CD4-positive, alpha-beta T cell (primary cell): ENCODE measurements at regions not wholly inside any gene's neighbourhood (a gene's known extent, or its start where the extent isn't known, plus 50 kb on each side); places are given as distances from the start of the nearest gene placed in this dataset.

Source experiments
- ATAC-seq: fragments of 200-7000 bp; cut with Tn5 transposase; one replicate; pipeline ENCODE4 v1.10.0; 2022; ENCODE audit warnings: mild to moderate bottlenecking; ENCODE audit not compliant: poor library complexity
- CTCF ChIA-PET: fragments of 350-600 bp; sonication (Branson Sonifier 250); formaldehyde crosslinking; loops from one replicate; lab custom pipeline; 2021; ENCODE audit warnings: antibody characterized with exemption, inconsistent platforms; lab: Charles Lee
- POLR2A ChIA-PET: fragments of 350-600 bp; sonication (Branson Sonifier 250); formaldehyde crosslinking; loops from one replicate; lab custom pipeline; 2021; ENCODE audit warnings: antibody characterized with exemption, inconsistent platforms; lab: Charles Lee
- DNase-seq, 14 experiments: peaks; one replicate each; pipeline ENCODE4 v3.0.0-alpha.2; 2013 to 2020; ENCODE audit warnings: mixed read lengths in 2 of 14
- H3K27ac ChIP-seq, 2 donors: one replicate each; pipeline versions ENCODE4 v1.5.1 to v1.7.0; 2013; ENCODE audit warnings: low read length in 2 of 2, low read depth in 1 of 2, mild to moderate bottlenecking in 1 of 2
- H3K27me3 ChIP-seq, 2 experiments: 1 replicate in 1 of 2; 2 replicates in 1 of 2; pipeline versions ENCODE4 v1.6.1 to v1.7.0; 2013; ENCODE audit warnings: low read length in 2 of 2, control low read depth in 1 of 2, mild to moderate bottlenecking in 1 of 2, moderate library complexity in 1 of 2; ENCODE audit not compliant: insufficient read depth in 2 of 2, control insufficient read depth in 1 of 2
- H3K36me3 ChIP-seq: one replicate; pipeline ENCODE4 v1.6.1; 2013; ENCODE audit warnings: low read length, control low read depth; ENCODE audit not compliant: insufficient read depth
- H3K4me1 ChIP-seq: one replicate; pipeline ENCODE4 v1.6.1; 2013; ENCODE audit warnings: low read length, control low read depth; ENCODE audit not compliant: insufficient read depth
- H3K4me3 ChIP-seq: one replicate; pipeline ENCODE4 v1.5.1; 2013; ENCODE audit warnings: mild to moderate bottlenecking, low read length, moderate library complexity
- H3K9me3 ChIP-seq, 2 experiments: 1 replicate in 1 of 2; 2 replicates in 1 of 2; pipeline versions ENCODE4 v1.6.1 to v1.7.0; 2013; ENCODE audit warnings: low read length in 2 of 2, mild to moderate bottlenecking in 2 of 2, control low read depth in 1 of 2, moderate library complexity in 1 of 2; ENCODE audit not compliant: control insufficient read depth in 1 of 2, insufficient read depth in 1 of 2
- H3K27ac Mint-ChIP-seq: one replicate; pipeline ENCODE4 v1.8.0; 2020; ENCODE audit warnings: mixed read lengths
- H3K27me3 Mint-ChIP-seq: one replicate; pipeline ENCODE4 v1.8.0; 2021; ENCODE audit warnings: mixed read lengths
- H3K36me3 Mint-ChIP-seq: one replicate; pipeline ENCODE4 v1.8.0; 2021; ENCODE audit warnings: low read depth, mixed read lengths
- H3K4me1 Mint-ChIP-seq: one replicate; pipeline ENCODE4 v1.8.0; 2021; ENCODE audit warnings: low read depth, mixed read lengths
- H3K4me3 Mint-ChIP-seq: one replicate; pipeline ENCODE4 v1.8.0; 2020; ENCODE audit warnings: mild to moderate bottlenecking, mixed read lengths
- H3K9me3 Mint-ChIP-seq: one replicate; pipeline ENCODE4 v1.8.0; 2020; ENCODE audit warnings: mixed read lengths
- intact Hi-C, 2 experiments: fragments of 100-400 bp; cut with DNase I in 1 of 2; cut with micrococcal nuclease in 1 of 2; formaldehyde crosslinking; loops; one replicate each; pipeline versions ENCODE4 v1.15.1 to v1.9.0; 2023 to 2025; cut with DNase I, micrococcal nuclease
- TF ChIP-seq, protein P1 (sequence below): fragments of 200-600 bp; IDR thresholded peaks from one replicate; pipeline ENCODE4 v1.8.0; 2022; ENCODE audit warnings: antibody characterized with exemption, mild to moderate bottlenecking

DNA sequence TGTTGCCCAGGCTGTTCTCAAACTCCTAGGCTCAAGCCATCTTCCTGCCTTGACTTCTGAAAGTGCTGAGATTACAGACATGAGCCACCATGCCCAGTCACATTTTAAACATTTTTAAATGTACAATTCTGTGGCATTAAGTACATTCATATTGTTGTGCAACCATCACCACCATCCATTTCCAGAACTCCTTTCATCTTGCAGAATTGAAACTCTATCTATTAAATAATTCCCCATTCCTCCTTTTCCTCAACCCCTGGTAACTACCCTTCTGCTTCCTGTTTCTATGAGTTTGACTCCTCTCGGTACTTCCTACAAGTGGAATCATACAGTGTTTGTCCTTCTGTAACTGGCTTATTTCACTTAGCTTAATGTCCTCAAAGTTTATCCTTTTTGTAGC lies 103.8 kb upstream of the NAA20 start:
- TF ChIP-seq, protein P1, sequence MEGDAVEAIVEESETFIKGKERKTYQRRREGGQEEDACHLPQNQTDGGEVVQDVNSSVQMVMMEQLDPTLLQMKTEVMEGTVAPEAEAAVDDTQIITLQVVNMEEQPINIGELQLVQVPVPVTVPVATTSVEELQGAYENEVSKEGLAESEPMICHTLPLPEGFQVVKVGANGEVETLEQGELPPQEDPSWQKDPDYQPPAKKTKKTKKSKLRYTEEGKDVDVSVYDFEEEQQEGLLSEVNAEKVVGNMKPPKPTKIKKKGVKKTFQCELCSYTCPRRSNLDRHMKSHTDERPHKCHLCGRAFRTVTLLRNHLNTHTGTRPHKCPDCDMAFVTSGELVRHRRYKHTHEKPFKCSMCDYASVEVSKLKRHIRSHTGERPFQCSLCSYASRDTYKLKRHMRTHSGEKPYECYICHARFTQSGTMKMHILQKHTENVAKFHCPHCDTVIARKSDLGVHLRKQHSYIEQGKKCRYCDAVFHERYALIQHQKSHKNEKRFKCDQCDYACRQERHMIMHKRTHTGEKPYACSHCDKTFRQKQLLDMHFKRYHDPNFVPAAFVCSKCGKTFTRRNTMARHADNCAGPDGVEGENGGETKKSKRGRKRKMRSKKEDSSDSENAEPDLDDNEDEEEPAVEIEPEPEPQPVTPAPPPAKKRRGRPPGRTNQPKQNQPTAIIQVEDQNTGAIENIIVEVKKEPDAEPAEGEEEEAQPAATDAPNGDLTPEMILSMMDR: no peak
- no peak overlapping the region for H3K4me3 Mint-ChIP-seq
- H3K36me3 Mint-ChIP-seq: no peaks in the 10 kb centered on the region
- intact Hi-C loops: no loop called here
- no peak overlapping the region for H3K27ac ChIP-seq
- H3K4me1 ChIP-seq: no peaks in the 10 kb centered on the region
- H3K4me1 Mint-ChIP-seq: no peaks in the 10 kb centered on the region
- no peaks in the 10 kb centered on the region for H3K36me3 ChIP-seq
- POLR2A ChIA-PET: no interaction called here
- no peak overlapping the region for H3K27ac Mint-ChIP-seq
- peaks cover 0 to 3% of the 10 kb centered on the region in 2 experiments for H3K27me3 ChIP-seq
- ATAC-seq (no peak), DNase-seq (peak in 1 of 14 experiments; percentile 21)
- no peaks in the 10 kb centered on the region for H3K9me3 Mint-ChIP-seq
- H3K27me3 Mint-ChIP-seq: peaks cover 6% of the 10 kb centered on the region
- no peak overlapping the region for H3K4me3 ChIP-seq
- CTCF ChIA-PET: no interaction called here
- no peaks in the 10 kb centered on the region for H3K9me3 ChIP-seq

DNA sequence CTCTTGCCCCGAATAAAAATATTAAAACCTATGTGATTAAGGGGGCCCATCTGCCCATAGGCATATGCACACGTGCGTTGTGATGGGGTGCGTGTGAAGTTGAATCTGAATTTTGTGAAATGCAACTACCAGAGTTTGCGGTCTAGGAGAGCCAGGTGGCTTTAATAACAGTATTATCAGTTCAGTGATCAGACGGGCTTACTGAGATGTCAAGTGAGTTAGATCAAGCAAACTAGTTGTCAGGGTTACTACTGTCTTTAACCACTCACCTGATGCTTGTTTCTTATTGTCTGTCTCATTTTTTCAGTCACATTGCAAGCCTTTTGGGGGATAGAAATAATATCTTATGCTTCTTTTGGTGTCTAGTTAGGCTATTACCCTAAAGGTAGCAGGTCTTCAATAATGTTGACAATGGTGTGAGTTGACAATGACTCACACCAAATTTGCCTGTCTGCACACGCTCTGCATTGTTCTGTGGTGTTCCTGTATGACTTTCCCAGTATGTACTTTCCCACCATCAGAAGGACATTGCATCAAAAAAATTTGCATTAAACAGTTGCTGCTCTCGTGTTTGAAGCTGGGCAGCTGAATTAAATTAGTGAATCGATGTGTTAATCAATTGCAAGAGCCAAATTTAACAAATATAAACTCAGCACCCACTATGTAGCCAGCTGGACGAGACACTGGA lies 103.1 kb upstream of the NAA20 start:
- CTCF ChIA-PET: no interaction called here
- Histone ChIP-seq H3K4me1 (no peaks in the 10 kb centered on the region), H3K9me3 (no peaks in the 10 kb centered on the region), H3K27ac (no peak overlapping the region), H3K36me3 (no peaks in the 10 kb centered on the region), H3K27me3 (peaks cover 0 to 3% of the 10 kb centered on the region in 2 experiments), H3K4me3 (no peak overlapping the region)
- Mint-ChIP-seq H3K4me3 (no peak overlapping the region), H3K36me3 (no peaks in the 10 kb centered on the region), H3K27ac (no peak overlapping the region), H3K4me1 (no peaks in the 10 kb centered on the region), H3K9me3 (no peaks in the 10 kb centered on the region), H3K27me3 (peaks cover 6% of the 10 kb centered on the region)
- intact Hi-C loops: no loop called here
- TF ChIP-seq, protein P1: no peak
- POLR2A ChIA-PET: no interaction called here
- DNase-seq (peak in 2 of 14 experiments; percentile 41 to 62), ATAC-seq (no peak)

DNA sequence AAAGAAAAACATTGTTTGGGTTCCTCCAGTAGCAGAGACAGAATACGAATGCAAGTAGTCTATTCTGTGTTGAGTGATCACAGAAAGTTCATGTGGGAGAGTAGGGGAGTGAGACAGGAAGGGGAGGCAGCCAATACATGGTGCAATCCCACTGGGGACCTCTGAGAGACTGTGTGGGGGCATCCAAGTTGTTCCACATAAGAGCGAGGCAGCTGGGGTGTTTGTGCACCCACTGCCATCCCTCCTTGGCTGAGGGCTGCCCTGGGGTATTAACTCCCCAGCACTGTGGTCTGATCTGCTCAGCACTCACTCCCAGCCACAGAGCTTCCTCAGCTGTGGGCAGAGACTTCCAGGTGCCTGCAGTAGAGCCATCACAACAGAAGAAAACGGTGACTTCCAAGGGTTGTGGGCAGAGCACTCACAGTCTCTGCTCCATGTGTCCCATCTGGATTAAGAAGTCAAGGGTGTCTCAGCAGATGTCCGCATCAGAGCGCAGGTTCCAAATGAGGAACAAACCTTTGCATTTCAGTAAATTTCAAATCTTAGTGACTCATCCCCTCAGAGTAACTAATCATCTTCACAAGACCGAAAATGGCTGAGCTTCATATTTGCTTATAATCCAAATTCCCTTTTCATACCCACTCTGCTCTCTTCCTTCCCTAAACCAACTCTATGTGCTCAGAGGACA lies 101.9 kb upstream of the NAA20 start:
- Histone ChIP-seq H3K4me3 (no peak overlapping the region), H3K36me3 (no peaks in the 10 kb centered on the region), H3K27me3 (peaks cover 0 to 3% of the 10 kb centered on the region in 2 experiments), H3K4me1 (no peaks in the 10 kb centered on the region), H3K9me3 (no peaks in the 10 kb centered on the region), H3K27ac (no peak overlapping the region)
- intact Hi-C loops: no loop called here
- ATAC-seq (no peak), DNase-seq (peak in 3 of 14 experiments; percentile 19 to 67 (median 55))
- TF ChIP-seq, protein P1: no peak
- peaks cover 6% of the 10 kb centered on the region for H3K27me3 Mint-ChIP-seq
- no peak overlapping the region for H3K27ac Mint-ChIP-seq
- H3K4me3 Mint-ChIP-seq: no peak overlapping the region
- ChIA-PET POLR2A (no interaction called here), CTCF (no interaction called here)
- H3K36me3 Mint-ChIP-seq: no peaks in the 10 kb centered on the region
- no peaks in the 10 kb centered on the region for H3K4me1 Mint-ChIP-seq
- H3K9me3 Mint-ChIP-seq: no peaks in the 10 kb centered on the region
